NCI-H526 (cell line): ENCODE measurements at regions not wholly inside any gene's neighbourhood (a gene's known extent, or its start where the extent isn't known, plus 50 kb on each side); places are given as distances from the start of the nearest gene placed in this dataset.
"Not testable (repeated sequence)": the region's sequence is repeated elsewhere in the genome, so short reads cannot be mapped to it uniquely, and the experiment has no call there.

ENCODE experiments used
- DNase-seq, 2 experiments: peaks; one replicate each; lab custom pipeline; 2025; lab: John Stamatoyannopoulos, UW

- DNase-seq, result no peak
Measured at GRCh38 chr13:50274181-50274580, 258.9 kb downstream of the KCNRG start.

- no peak for DNase-seq
Measured at GRCh38 chr13:50275392-50276063, 260.3 kb downstream of the KCNRG start.

- no peak for DNase-seq
Measured at GRCh38 chr13:50276550-50276949, 261.3 kb downstream of the KCNRG start.

GRCh38 chr13:50277127-50277526 is 261.9 kb downstream of the KCNRG start:
- no peak for DNase-seq

- DNase-seq, result no peak
Measured at GRCh38 chr13:50277906-50278305, 262.7 kb downstream of the KCNRG start.

- no peak for DNase-seq
Measured at GRCh38 chr13:50280441-50280937, 265.2 kb downstream of the KCNRG start.

GRCh38 chr13:50282016-50282415 is 266.8 kb downstream of the KCNRG start:
- no peak for DNase-seq

GRCh38 chr13:50283017-50283416 is 267.8 kb downstream of the KCNRG start:
- DNase-seq, result no peak

GRCh38 chr13:50284540-50284939 is 269.3 kb downstream of the KCNRG start:
- DNase-seq, result no peak

- no peak for DNase-seq
Measured at GRCh38 chr13:50285283-50285682, 270.0 kb downstream of the KCNRG start.

GRCh38 chr13:50286324-50286723 is 271.1 kb downstream of the KCNRG start:
- DNase-seq, result peak in 1 of 2 experiments; percentile 34

GRCh38 chr13:50290186-50290585 is 274.9 kb downstream of the KCNRG start:
- no peak for DNase-seq

GRCh38 chr13:50291611-50292010 is 276.4 kb downstream of the KCNRG start:
- DNase-seq, result no peak

- DNase-seq, result no peak
Measured at GRCh38 chr13:50292081-50292480, 276.8 kb downstream of the KCNRG start.

GRCh38 chr13:50294425-50294824 is 279.2 kb downstream of the KCNRG start:
- not testable (repeated sequence) for DNase-seq

- no peak for DNase-seq
Measured at GRCh38 chr13:50299546-50300249, 284.5 kb downstream of the KCNRG start.

GRCh38 chr13:50303963-50304721 is 288.9 kb downstream of the KCNRG start:
- peak in 1 of 2 experiments; percentile 21 for DNase-seq

- no peak for DNase-seq
Measured at GRCh38 chr13:50306156-50306555, 290.9 kb downstream of the KCNRG start.

- DNase-seq, result no peak
Measured at GRCh38 chr13:50309318-50309717, 294.1 kb downstream of the KCNRG start.

- DNase-seq, result no peak
Measured at GRCh38 chr13:50309882-50310594, 294.8 kb downstream of the KCNRG start.

GRCh38 chr13:50310734-50311133 is 295.5 kb downstream of the KCNRG start:
- DNase-seq, result no peak

- no peak for DNase-seq
Measured at GRCh38 chr13:50318887-50319286, 303.6 kb downstream of the KCNRG start.
